Inferior parietal cortex (tissue), 1 donor: ENCODE measurements at regions not wholly inside any gene's neighbourhood (a gene's known extent, or its start where the extent isn't known, plus 50 kb on each side); places are given as distances from the start of the nearest gene placed in this dataset.
"Not testable (repeated sequence)": the region's sequence is repeated elsewhere in the genome, so short reads cannot be mapped to it uniquely, and the experiment has no call there.

Experiments used
- DNase-seq: peaks from one replicate; pipeline ENCODE4 v3.0.0-alpha.2; 2016; ENCODE audit errors: extremely low spot score

DNA sequence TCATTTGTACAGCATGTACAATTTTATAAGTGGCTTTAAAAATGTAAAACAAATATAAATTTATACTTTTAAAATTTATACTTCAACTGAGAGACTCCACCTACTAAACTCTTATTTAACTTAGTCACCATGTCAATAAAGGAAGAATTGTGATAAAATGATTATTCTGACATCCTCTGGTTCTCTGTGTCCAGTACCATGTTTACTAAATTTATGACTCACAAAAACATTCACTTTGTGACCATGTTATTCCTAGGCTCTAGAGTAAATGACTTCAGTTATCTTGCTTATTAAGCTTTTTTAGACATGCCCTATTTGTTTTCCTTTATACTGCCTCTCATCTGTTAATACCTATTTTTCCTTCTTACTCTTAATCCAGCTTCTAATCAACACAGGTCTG, 959.6 kb upstream of the SLC39A10 start:
- DNase-seq: no peak

GRCh38 chr2:194696690-194697089, 960.3 kb upstream of the SLC39A10 start:
- no peak for DNase-seq

DNA sequence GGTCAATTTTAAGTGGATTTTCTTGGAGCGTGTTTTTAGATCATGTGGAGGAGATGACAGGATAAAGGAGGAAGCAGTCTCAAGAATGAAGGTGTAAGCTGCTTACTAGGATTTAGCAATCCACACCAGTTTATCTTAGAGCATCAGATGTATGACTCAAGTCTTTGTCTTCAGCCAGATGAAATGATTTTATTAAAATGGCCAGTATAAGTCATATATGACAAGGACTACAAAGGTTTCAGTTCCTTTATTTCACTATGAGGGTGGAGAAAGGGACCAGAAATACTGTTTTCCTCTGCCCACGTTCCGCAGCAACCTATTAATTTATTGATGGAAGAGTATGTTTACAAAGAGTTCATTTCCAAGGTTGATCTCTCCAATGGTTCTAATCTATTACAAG, 970.5 kb upstream of the SLC39A10 start:
- no peak for DNase-seq

DNA sequence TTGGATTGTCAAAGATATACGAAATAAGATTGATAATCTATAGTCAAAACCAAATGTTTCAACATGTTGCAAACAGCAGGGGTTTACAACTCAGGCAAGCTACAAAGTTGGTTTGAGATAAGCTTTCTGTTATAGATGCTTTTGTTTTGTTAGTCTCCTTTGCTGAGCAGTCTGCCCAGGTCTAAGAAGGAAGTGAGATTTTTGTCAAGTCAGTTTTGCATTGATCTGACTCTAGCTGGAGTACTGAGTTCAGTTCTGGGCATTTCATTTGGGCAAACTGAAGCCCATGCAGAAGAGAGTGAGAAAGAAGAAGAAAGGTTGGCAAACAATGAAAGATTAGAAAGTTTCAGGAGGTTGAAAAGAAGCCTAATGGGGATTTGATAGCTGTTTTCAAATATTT, 983.0 kb upstream of the SLC39A10 start:
- no peak for DNase-seq

DNA sequence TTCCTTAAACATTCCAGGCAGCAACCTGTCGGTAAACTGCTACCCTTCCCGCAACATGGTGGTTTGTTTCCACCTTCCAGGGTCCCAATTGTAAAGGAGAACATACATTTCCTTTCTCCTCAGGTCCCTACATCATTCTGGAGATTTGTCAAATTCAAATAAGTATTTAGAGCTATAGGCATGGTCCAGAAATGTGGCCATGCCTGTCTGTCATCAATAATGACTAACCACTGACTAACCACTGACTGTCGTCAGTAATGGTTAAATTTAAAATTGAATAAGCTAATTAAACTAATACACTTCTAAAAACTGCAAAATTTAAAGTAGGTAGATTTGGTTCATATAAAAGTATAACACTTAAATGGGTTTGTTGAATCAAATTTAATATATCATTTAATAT, 984.0 kb upstream of the SLC39A10 start:
- no peak for DNase-seq

GRCh38 chr2:194661431-194661830, 995.6 kb upstream of the SLC39A10 start:
- DNase-seq: no peak

- DNase-seq: not testable (repeated sequence)
These were observed 1018.0 kb upstream of the SLC39A10 start for GRCh38 chr2:194639057-194639456.

- DNase-seq: no peak
These were observed 1035.1 kb upstream of the SLC39A10 start for GRCh38 chr2:194621945-194622344.

DNA sequence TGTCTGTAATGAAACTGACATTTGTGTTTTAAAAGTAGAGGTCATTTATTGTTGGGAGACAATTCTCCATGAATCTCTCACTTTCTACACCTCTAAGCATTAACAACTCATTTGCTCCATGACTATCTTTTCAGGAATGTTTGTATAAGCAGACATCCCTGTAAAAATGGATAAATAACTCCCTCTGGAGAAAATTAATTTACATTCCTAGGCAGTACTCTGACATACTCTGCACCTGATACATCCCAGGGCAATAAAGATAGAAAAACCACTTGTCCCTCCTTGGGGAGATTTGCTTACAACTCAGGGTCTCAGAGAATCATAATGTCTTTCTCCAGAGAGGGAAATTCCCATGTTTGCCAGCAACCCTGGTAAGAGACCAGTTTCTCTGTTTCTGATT, 1037.7 kb upstream of the SLC39A10 start:
- DNase-seq: no peak

GRCh38 chr2:194618432-194618831, 1038.6 kb upstream of the SLC39A10 start:
- DNase-seq: no peak

DNA sequence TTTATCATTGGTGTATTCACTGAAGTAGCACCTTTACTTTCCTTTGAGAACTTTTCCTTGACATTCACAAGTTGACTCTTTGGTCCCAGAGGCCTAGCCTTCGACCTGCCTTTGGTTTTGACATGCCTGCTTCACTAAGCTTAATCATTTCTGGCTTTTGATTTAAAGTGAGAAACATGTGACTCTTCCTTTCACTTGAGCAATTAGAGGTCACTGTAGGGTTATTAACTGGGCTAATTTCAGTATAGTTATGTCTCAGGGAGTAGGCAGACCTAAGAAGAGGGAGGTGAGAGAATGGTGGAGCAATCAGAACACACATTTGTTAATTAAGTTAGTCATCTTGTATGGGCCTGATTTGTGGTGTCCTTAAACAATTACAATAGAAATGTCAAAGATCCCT, 1040.7 kb upstream of the SLC39A10 start:
- DNase-seq: no peak

- no peak for DNase-seq
These were observed 1046.7 kb upstream of the SLC39A10 start for GRCh38 chr2:194610297-194610696.

DNA sequence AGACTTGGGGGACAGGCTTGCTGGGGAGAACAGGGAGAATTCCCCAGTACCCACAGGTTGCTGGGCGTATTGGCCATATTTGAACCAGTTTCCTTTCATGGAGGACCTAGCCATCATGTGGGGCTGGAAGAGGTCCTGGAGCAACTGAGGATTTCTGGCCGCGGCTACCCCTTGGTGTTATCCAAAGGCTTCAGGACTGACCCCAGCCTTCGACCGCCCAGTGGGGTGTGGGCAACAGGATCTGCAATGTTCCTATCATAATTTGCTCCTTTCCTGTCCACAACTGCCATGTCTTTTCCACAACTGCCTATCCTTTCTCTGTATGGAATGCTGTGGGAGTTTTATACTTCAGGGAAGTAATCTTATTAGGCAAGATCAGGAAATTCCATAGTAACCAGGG, 1053.6 kb upstream of the SLC39A10 start:
- DNase-seq: no peak

GRCh38 chr2:194602750-194603149, 1054.3 kb upstream of the SLC39A10 start:
- DNase-seq: no peak

DNA sequence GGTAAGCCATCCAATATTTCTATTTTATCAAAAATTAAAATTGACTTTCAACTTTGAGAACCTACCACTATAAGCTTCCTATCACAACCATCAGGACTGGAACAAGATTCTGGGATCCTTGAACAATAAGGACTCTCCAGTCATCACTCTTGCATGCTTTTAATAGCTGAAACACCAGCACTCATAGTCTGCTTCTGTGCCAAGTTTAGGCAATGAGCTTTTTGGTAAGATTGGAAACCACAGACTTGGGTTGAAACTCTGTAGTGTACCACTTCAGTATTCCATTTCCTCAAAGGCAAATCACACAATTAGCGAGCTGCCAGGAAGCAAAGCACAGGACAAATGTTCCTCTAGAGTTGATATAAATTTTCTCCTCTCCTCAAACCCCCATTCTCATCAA, 1065.8 kb upstream of the SLC39A10 start:
- DNase-seq: no peak

- no peak for DNase-seq
These were observed 1069.2 kb upstream of the SLC39A10 start for GRCh38 chr2:194587739-194588270.

GRCh38 chr2:194567661-194568017, 1089.4 kb upstream of the SLC39A10 start:
- no peak for DNase-seq

DNA sequence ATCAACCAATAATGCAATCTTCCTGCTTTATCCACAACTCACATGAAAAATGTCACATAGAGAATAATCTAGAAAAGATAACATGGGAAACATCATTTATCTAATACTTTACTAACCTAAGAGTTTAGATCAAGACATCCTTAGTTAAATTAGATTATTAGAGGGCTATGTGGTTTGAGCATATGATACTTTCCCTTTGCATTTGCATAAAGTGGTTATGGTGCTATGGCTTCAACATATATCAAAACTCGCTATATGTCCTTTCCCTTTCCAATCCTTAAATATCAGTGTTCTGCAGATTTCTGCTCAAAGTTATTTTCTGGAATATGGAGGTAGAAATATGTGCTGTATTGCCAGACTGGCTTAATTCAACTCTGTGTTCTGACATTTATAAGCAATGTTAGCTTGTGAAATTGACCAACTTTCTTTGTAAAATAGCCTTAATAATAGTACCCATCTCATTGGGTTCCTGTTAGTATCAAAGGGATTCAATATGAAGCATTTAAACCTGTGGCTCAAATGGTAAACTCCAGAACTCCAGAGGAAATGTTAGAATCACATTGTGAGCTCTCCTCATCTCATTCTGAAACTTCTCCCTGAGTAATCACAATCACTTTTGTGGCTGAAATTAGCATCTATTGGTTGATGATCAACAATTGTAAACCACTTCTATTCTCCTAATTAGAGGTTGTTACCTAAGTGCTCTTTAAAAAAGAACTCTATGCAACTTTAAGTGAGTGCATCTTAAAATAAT, 1089.9 kb upstream of the SLC39A10 start:
- DNase-seq: no peak

GRCh38 chr2:194564422-194564821, 1092.6 kb upstream of the SLC39A10 start:
- DNase-seq: no peak

GRCh38 chr2:194562329-194562728, 1094.7 kb upstream of the SLC39A10 start:
- no peak for DNase-seq

DNA sequence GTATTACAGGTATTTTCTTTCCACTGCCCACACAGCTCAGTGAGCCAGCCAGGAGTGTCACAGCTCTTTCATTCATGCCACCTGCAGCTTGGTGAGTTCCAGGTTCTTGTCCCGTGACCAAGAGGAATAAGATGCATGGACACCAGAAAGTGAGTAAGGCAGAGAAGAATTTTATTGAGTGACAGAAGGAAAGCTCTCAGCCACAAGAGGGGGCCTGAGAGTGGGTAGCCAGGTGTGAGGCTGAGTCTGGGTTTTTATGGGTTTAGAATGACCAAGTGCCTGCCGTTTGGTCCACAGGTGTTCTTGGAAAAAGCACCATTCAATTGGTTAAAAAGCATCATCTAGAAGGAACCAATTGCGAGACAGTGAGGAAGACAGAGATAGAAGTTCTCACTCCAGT, 1097.1 kb upstream of the SLC39A10 start:
- no peak for DNase-seq

DNA sequence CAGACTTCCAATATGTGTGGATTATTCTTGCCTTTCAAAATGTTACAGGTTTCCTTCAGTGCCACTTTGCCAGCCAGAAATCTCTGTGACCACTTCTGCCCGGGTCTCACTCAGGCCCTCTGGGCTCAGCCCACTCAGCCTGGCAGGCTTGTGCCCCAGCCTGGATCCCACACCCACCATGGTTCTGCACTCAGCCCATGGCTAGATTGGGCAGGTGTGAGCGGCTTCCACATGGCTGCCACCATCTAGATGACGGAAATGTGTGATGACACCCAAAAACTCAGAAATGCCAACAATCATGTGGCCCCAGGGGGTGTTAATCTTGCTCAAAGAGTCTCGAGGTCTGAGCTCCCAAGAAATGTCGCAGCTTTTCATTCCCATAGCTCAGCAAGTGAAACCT, 1097.5 kb upstream of the SLC39A10 start:
- no peak for DNase-seq

DNA sequence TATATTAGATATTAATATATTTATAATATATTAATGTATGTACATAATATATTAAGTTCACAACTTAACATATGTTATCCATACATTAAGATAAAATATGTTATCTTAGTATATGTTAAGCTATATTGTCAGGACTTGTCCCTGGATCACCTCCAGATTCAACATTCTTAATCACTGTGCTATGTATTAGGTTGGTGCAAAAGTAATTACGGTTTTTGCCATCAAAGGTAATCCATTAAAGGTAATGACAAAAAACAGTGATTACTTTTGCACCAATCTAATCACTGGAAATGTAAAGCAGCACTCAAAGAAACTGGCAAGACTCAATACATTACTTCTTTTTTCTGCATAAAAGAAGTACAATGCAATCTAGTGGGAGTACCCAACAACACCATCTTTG, 1099.0 kb upstream of the SLC39A10 start:
- DNase-seq: no peak

DNA sequence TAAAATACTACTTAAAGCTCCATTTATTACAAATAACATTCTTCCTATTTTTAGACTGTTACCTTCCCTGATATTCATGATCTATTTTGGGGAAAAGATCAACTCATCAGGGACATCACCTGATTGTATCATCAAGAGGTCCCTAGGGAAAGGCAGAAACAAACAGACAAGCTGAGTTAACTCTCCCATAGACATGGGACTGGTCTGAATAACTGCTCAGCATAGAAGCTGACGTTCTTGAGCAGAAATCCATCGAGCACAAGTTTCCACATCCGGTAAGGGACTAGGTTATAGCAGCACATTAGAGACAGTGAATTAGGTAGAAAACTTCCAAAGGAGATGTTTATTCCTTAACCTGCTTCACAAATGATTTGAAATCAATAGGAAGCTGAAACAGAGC, 1100.4 kb upstream of the SLC39A10 start:
- DNase-seq: no peak
